Caco-2 (cell line): ENCODE measurements at regions not wholly inside any gene's neighbourhood (a gene's known extent, or its start where the extent isn't known, plus 50 kb on each side); places are given as distances from the start of the nearest gene placed in this dataset.

Source experiments
- BruUV-seq: library from RNA; stranded (reverse); fragments of 400-500 nt; replicated peaks from 2 replicates; lab custom pipeline; 2021; lab: Mats Ljungman, UMichigan
- CTCF ChIA-PET: fragments of 300-600 bp; sonication (Branson Sonifier 250); formaldehyde crosslinking; loops from one replicate; lab custom pipeline; 2022; ENCODE audit warnings: antibody characterized with exemption; lab: Charles Lee
- POLR2A ChIA-PET: fragments of 300-600 bp; sonication (Branson Sonifier 250); formaldehyde crosslinking; loops from one replicate; lab custom pipeline; 2022; ENCODE audit warnings: antibody characterized with exemption; lab: Charles Lee
- DNase-seq, 2 experiments: peaks; one replicate each; pipeline versions ENCODE4 v3.0.0 to v3.0.0-alpha.2; 2020 to 2022
- H3K27me3 ChIP-seq: replicated peaks from 2 replicates; pipeline ENCODE4 v1.6.0; 2011; ENCODE audit warnings: low read length; ENCODE audit not compliant: control insufficient read depth, insufficient read depth
- H3K36me3 ChIP-seq: 2 replicates; pipeline ENCODE4 v1.5.1; 2011; ENCODE audit warnings: low read length; ENCODE audit not compliant: control insufficient read depth, insufficient read depth
- H3K4me1 ChIP-seq: fragments of 250-450 bp; sonication (Bioruptor Pico); 2 replicates; pipeline ENCODE4 v1.5.1; 2020; ENCODE audit warnings: mild to moderate bottlenecking
- H3K4me3 ChIP-seq: 2 replicates; pipeline ENCODE4 v1.5.1; 2011; ENCODE audit warnings: low read depth, mild to moderate bottlenecking, control low read depth, low read length
- H3K9me3 ChIP-seq: fragments of 250-450 bp; sonication (Bioruptor Pico); 2 replicates; pipeline ENCODE4 v1.5.1; 2020; ENCODE audit warnings: mild to moderate bottlenecking, moderate library complexity
- H3K27ac Mint-ChIP-seq: one replicate; pipeline ENCODE4 v1.8.0; 2022; ENCODE audit warnings: mixed read lengths; ENCODE audit not compliant: unreplicated experiment
- H3K27me3 Mint-ChIP-seq: one replicate; pipeline ENCODE4 v1.8.0; 2022; ENCODE audit warnings: mixed read lengths; ENCODE audit not compliant: insufficient read depth, unreplicated experiment
- H3K36me3 Mint-ChIP-seq: one replicate; pipeline ENCODE4 v1.8.0; 2022; ENCODE audit warnings: mild to moderate bottlenecking, mixed read lengths; ENCODE audit not compliant: insufficient read depth, unreplicated experiment
- H3K4me1 Mint-ChIP-seq: one replicate; pipeline ENCODE4 v1.8.0; 2022; ENCODE audit warnings: low read depth, mixed read lengths; ENCODE audit not compliant: unreplicated experiment
- H3K4me3 Mint-ChIP-seq: one replicate; pipeline ENCODE4 v1.8.0; 2022; ENCODE audit warnings: mild to moderate bottlenecking, moderate library complexity, mixed read lengths; ENCODE audit not compliant: unreplicated experiment
- H3K9me3 Mint-ChIP-seq: one replicate; pipeline ENCODE4 v1.8.0; 2022; ENCODE audit warnings: mixed read lengths; ENCODE audit not compliant: unreplicated experiment
- CTCF ChIP-seq, 2 experiments: fragments of 200-600 bp in 1 of 2; IDR thresholded peaks; 1 replicate in 1 of 2; 2 replicates in 1 of 2; pipeline versions ENCODE4 v1.5.1 to v1.8.0; 2011 to 2022; ENCODE audit warnings: antibody characterized with exemption in 1 of 2, control low read depth in 1 of 2, inconsistent platforms in 1 of 2, low read depth in 1 of 2, low read length in 1 of 2, mild to moderate bottlenecking in 1 of 2, moderate library complexity in 1 of 2; ENCODE audit not compliant: insufficient read depth in 1 of 2, severe bottlenecking in 1 of 2, unreplicated experiment in 1 of 2
- intact Hi-C: fragments of 100-400 bp; cut with micrococcal nuclease; formaldehyde crosslinking; loops from one replicate; pipeline ENCODE4 v1.10.0; 2022; ENCODE audit not compliant: unreplicated experiment

- no TSS peak for BruUV-seq
- intact Hi-C loops: no loop called here
These were observed 145.1 kb upstream of the CCN2 start for GRCh38 chr6:132096245-132096644.

GRCh38 chr6:132089173-132089572 lies 138.0 kb upstream of the CCN2 start:
- Histone ChIP-seq H3K27me3 (no peaks in the 10 kb centered on the region), H3K4me3 (no peak overlapping the region), H3K9me3 (0 out of 2 replicates have a peak, but pooled peaks cover 2% of the 10 kb centered on the region), H3K4me1 (no peaks in the 10 kb centered on the region), H3K36me3 (no peaks in the 10 kb centered on the region)
- no peak overlapping the region for H3K27ac Mint-ChIP-seq
- no peaks in the 10 kb centered on the region for H3K4me1 Mint-ChIP-seq
- TF ChIP-seq CTCF (IDR thresholded peaks at IDR 0.05; ENCODE audit: insufficient read depth in 1 of 2, low read depth in 1 of 2, low read length in 1 of 2, severe bottlenecking in 1 of 2, unreplicated experiment in 1 of 2): no peak
- no TSS peak for BruUV-seq
- ChIA-PET POLR2A (no interaction called here), CTCF (no interaction called here)
- no peak for DNase-seq
- intact Hi-C loops: no loop called here
- H3K36me3 Mint-ChIP-seq: no peaks in the 10 kb centered on the region
- H3K9me3 Mint-ChIP-seq: no peaks in the 10 kb centered on the region
- no peak overlapping the region for H3K4me3 Mint-ChIP-seq
- no peaks in the 10 kb centered on the region for H3K27me3 Mint-ChIP-seq

More at GRCh38 chr6:132096245-132096644, 145.1 kb upstream of the CCN2 start:
- no peak overlapping the region for H3K27ac Mint-ChIP-seq
- Histone ChIP-seq H3K4me3 (no peak overlapping the region), H3K4me1 (no peaks in the 10 kb centered on the region), H3K9me3 (peaks cover under 1% of the 10 kb centered on the region; the same call in 1 of the 2 replicates), H3K27me3 (no peaks in the 10 kb centered on the region), H3K36me3 (no peaks in the 10 kb centered on the region)
- no peak for TF ChIP-seq CTCF (IDR thresholded peaks at IDR 0.05; ENCODE audit: insufficient read depth in 1 of 2, low read depth in 1 of 2, low read length in 1 of 2, severe bottlenecking in 1 of 2, unreplicated experiment in 1 of 2)
- DNase-seq: no peak
- no peak overlapping the region for H3K4me3 Mint-ChIP-seq
- H3K27me3 Mint-ChIP-seq: peaks cover 7% of the 10 kb centered on the region
- ChIA-PET POLR2A (no interaction called here), CTCF (no interaction called here)
- H3K36me3 Mint-ChIP-seq: no peaks in the 10 kb centered on the region
- no peaks in the 10 kb centered on the region for H3K4me1 Mint-ChIP-seq
- H3K9me3 Mint-ChIP-seq: no peaks in the 10 kb centered on the region

GRCh38 chr6:132088150-132088549 lies 137.0 kb upstream of the CCN2 start:
- TF ChIP-seq CTCF (IDR thresholded peaks at IDR 0.05; ENCODE audit: insufficient read depth in 1 of 2, low read depth in 1 of 2, low read length in 1 of 2, severe bottlenecking in 1 of 2, unreplicated experiment in 1 of 2): no peak

More at GRCh38 chr6:132088150-132088549, 137.0 kb upstream of the CCN2 start:
- no peaks in the 10 kb centered on the region for H3K27me3 Mint-ChIP-seq
- H3K27ac Mint-ChIP-seq: no peak overlapping the region
- Histone ChIP-seq H3K4me1 (0 out of 2 replicates have a peak, but pooled peaks cover 3% of the 10 kb centered on the region), H3K36me3 (no peaks in the 10 kb centered on the region), H3K27me3 (no peaks in the 10 kb centered on the region), H3K9me3 (0 out of 2 replicates have a peak, but pooled peaks cover 2% of the 10 kb centered on the region), H3K4me3 (no peak overlapping the region)
- CTCF ChIA-PET: no interaction called here
- no peaks in the 10 kb centered on the region for H3K9me3 Mint-ChIP-seq
- no peak for DNase-seq
- no peaks in the 10 kb centered on the region for H3K36me3 Mint-ChIP-seq
- no peaks in the 10 kb centered on the region for H3K4me1 Mint-ChIP-seq
- POLR2A ChIA-PET: no interaction called here
- no TSS peak for BruUV-seq
- intact Hi-C loops: no loop called here
- no peak overlapping the region for H3K4me3 Mint-ChIP-seq
